ENCODE measurements at regions not wholly inside any gene's neighbourhood (a gene's known extent, or its start where the extent isn't known, plus 50 kb on each side); places are given as distances from the start of the nearest gene placed in this dataset.

GRCh38 chr13:73142071-73142470, 83.3 kb downstream of the KLF5 start:
- TF ChIP-seq CTCF (IDR thresholded peaks at IDR 0.05) (no peak), POLR2A (IDR thresholded peaks at IDR 0.05) (no peak), EP300 (IDR thresholded peaks at IDR 0.05) (no peak)

All from ovary (tissue), 3 donors.